ENCODE measurements at regions not wholly inside any gene's neighbourhood (a gene's known extent, or its start where the extent isn't known, plus 50 kb on each side); places are given as distances from the start of the nearest gene placed in this dataset.

- no peaks in the 10 kb centered on the region for H3K9me3 ChIP-seq (ENCODE audit: control insufficient read depth, low read length)
- no peak overlapping the region for H3K4me3 ChIP-seq (ENCODE audit: low read depth, low read length)
- no peaks in the 10 kb centered on the region for H3K4me1 ChIP-seq
- no peak overlapping the region for H3K9ac ChIP-seq
- TF ChIP-seq CTCF (IDR thresholded peaks at IDR 0.05): no peak
- no peak overlapping the region for H3K27ac ChIP-seq
- no peaks in the 10 kb centered on the region for H3K36me3 ChIP-seq (ENCODE audit: control insufficient read depth, insufficient read depth, low read length)
- no peak overlapping the region for H3K4me2 ChIP-seq (ENCODE audit: low read length)
- no peak overlapping the region for H2AFZ ChIP-seq
- H3K79me2 ChIP-seq: no peaks in the 10 kb centered on the region
- H3K27me3 ChIP-seq (ENCODE audit: control insufficient read depth, insufficient read depth, low read length): no peaks in the 10 kb centered on the region
Measured at GRCh38 chr15:98146031-98146820, 185.7 kb downstream of the ARRDC4 start.

GRCh38 chr15:98147415-98147814 is 186.9 kb downstream of the ARRDC4 start:
- Histone ChIP-seq H3K27me3 (ENCODE audit: control insufficient read depth, insufficient read depth, low read length) (no peaks in the 10 kb centered on the region), H2AFZ (no peak overlapping the region)

GRCh38 chr15:98150084-98150483 is 189.6 kb downstream of the ARRDC4 start:
- H3K9me3 ChIP-seq (ENCODE audit: control insufficient read depth, low read length): no peaks in the 10 kb centered on the region
- H3K4me2 ChIP-seq (ENCODE audit: low read length): no peak overlapping the region
- TF ChIP-seq CTCF (IDR thresholded peaks at IDR 0.05): no peak
- no peak overlapping the region for H3K9ac ChIP-seq
- no peak overlapping the region for H3K27ac ChIP-seq
- H3K4me3 ChIP-seq (ENCODE audit: low read depth, low read length): no peak overlapping the region
- H3K79me2 ChIP-seq: no peaks in the 10 kb centered on the region
- no peaks in the 10 kb centered on the region for H3K36me3 ChIP-seq (ENCODE audit: control insufficient read depth, insufficient read depth, low read length)
- no peaks in the 10 kb centered on the region for H3K27me3 ChIP-seq (ENCODE audit: control insufficient read depth, insufficient read depth, low read length)
- no peak overlapping the region for H2AFZ ChIP-seq
- H3K4me1 ChIP-seq: no peaks in the 10 kb centered on the region

More at GRCh38 chr15:98147415-98147814, 186.9 kb downstream of the ARRDC4 start:
- Histone ChIP-seq H3K4me2 (ENCODE audit: low read length) (no peak overlapping the region), H3K27ac (no peak overlapping the region), H3K4me1 (no peaks in the 10 kb centered on the region), H3K36me3 (ENCODE audit: control insufficient read depth, insufficient read depth, low read length) (no peaks in the 10 kb centered on the region), H3K79me2 (no peaks in the 10 kb centered on the region), H3K4me3 (ENCODE audit: low read depth, low read length) (no peak overlapping the region), H3K9me3 (ENCODE audit: control insufficient read depth, low read length) (no peaks in the 10 kb centered on the region), H3K9ac (no peak overlapping the region)
- TF ChIP-seq CTCF (IDR thresholded peaks at IDR 0.05): no peak

- Histone ChIP-seq H3K9ac (no peak overlapping the region), H3K27me3 (ENCODE audit: control insufficient read depth, insufficient read depth, low read length) (no peaks in the 10 kb centered on the region), H3K36me3 (ENCODE audit: control insufficient read depth, insufficient read depth, low read length) (no peaks in the 10 kb centered on the region), H3K4me3 (ENCODE audit: low read depth, low read length) (no peak overlapping the region), H3K9me3 (ENCODE audit: control insufficient read depth, low read length) (no peaks in the 10 kb centered on the region), H3K4me1 (no peaks in the 10 kb centered on the region), H3K27ac (no peak overlapping the region), H3K79me2 (no peaks in the 10 kb centered on the region), H2AFZ (no peak overlapping the region), H3K4me2 (ENCODE audit: low read length) (no peak overlapping the region)
- TF ChIP-seq CTCF (IDR thresholded peaks at IDR 0.05): no peak
Measured at GRCh38 chr15:98150536-98150935, 190.0 kb downstream of the ARRDC4 start.

- Histone ChIP-seq H3K36me3 (ENCODE audit: control insufficient read depth, insufficient read depth, low read length) (no peaks in the 10 kb centered on the region), H3K9me3 (ENCODE audit: control insufficient read depth, low read length) (no peaks in the 10 kb centered on the region), H3K4me2 (ENCODE audit: low read length) (no peak overlapping the region), H3K27ac (no peak overlapping the region), H3K4me3 (ENCODE audit: low read depth, low read length) (no peak overlapping the region), H3K27me3 (ENCODE audit: control insufficient read depth, insufficient read depth, low read length) (no peaks in the 10 kb centered on the region), H3K4me1 (no peaks in the 10 kb centered on the region), H3K9ac (no peak overlapping the region), H2AFZ (no peak overlapping the region), H3K79me2 (no peaks in the 10 kb centered on the region)
- no peak for TF ChIP-seq CTCF (IDR thresholded peaks at IDR 0.05)
Measured at GRCh38 chr15:98151096-98151495, 190.6 kb downstream of the ARRDC4 start.

Data from parathyroid adenoma (tissue), 2 donors.